Body of pancreas (tissue), 4 donors: ENCODE measurements at regions not wholly inside any gene's neighbourhood (a gene's known extent, or its start where the extent isn't known, plus 50 kb on each side); places are given as distances from the start of the nearest gene placed in this dataset.

Experiments
- POLR2A ChIP-seq, 3 donors: fragments of 450-650 bp; IDR thresholded peaks; one replicate each; pipeline ENCODE4 v1.6.1; 2016; ENCODE audit warnings: antibody characterized with exemption in 3 of 3, mild to moderate bottlenecking in 2 of 3
- TF ChIP-seq, protein P1 (sequence below), 7 experiments: fragments of 450-650 bp in 4 of 7; fragments of 200-600 bp in 3 of 7; sonication (generic) in 3 of 7; IDR thresholded peaks; one replicate each; pipeline ENCODE4 v1.5.1; 2016 to 2019; ENCODE audit warnings: antibody characterized with exemption in 7 of 7

- TF ChIP-seq POLR2A (IDR thresholded peaks at IDR 0.05) = no peak
- TF ChIP-seq, protein P1, sequence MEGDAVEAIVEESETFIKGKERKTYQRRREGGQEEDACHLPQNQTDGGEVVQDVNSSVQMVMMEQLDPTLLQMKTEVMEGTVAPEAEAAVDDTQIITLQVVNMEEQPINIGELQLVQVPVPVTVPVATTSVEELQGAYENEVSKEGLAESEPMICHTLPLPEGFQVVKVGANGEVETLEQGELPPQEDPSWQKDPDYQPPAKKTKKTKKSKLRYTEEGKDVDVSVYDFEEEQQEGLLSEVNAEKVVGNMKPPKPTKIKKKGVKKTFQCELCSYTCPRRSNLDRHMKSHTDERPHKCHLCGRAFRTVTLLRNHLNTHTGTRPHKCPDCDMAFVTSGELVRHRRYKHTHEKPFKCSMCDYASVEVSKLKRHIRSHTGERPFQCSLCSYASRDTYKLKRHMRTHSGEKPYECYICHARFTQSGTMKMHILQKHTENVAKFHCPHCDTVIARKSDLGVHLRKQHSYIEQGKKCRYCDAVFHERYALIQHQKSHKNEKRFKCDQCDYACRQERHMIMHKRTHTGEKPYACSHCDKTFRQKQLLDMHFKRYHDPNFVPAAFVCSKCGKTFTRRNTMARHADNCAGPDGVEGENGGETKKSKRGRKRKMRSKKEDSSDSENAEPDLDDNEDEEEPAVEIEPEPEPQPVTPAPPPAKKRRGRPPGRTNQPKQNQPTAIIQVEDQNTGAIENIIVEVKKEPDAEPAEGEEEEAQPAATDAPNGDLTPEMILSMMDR (IDR thresholded peaks at IDR 0.05) = no peak
These were observed 1578.4 kb upstream of the IGFBP7 start for GRCh38 chr4:58688568-58688967.
